Bronchial epithelial cell (primary cell): ENCODE measurements at regions not wholly inside any gene's neighbourhood (a gene's known extent, or its start where the extent isn't known, plus 50 kb on each side); places are given as distances from the start of the nearest gene placed in this dataset.

Experiments
- DNase-seq: peaks from one replicate; pipeline ENCODE4 v3.0.0-alpha.2; 2010; ENCODE audit warnings: low read depth
- FAIRE-seq: peaks from 2 replicates; lab custom pipeline; 2011; peaks lifted over from hg19 to GRCh38; lab: Jason Lieb, UNC
- H3K27me3 ChIP-seq: 2 replicates; pipeline ENCODE4 v1.5.1; 2011; ENCODE audit warnings: low read length; ENCODE audit not compliant: control insufficient read depth, insufficient read depth
- H3K36me3 ChIP-seq: 2 replicates; pipeline ENCODE4 v1.5.1; 2011; ENCODE audit warnings: low read length; ENCODE audit not compliant: control insufficient read depth, insufficient read depth
- H3K4me3 ChIP-seq: 2 replicates; pipeline ENCODE4 v1.5.1; 2011; ENCODE audit warnings: mild to moderate bottlenecking, low read depth, low read length, control low read depth
- CTCF ChIP-seq: IDR thresholded peaks from 2 replicates; pipeline ENCODE4 v1.5.1; 2011; ENCODE audit warnings: mild to moderate bottlenecking, moderate library complexity, low read length, control low read depth, inconsistent platforms; ENCODE audit not compliant: insufficient read depth, severe bottlenecking

- Histone ChIP-seq H3K4me3 (no peak overlapping the region), H3K36me3 (no peaks in the 10 kb centered on the region), H3K27me3 (peaks cover under 1% of the 10 kb centered on the region)
- DNase-seq (no peak), FAIRE-seq (no peak)
- TF ChIP-seq CTCF, result no peak
Observed at GRCh38 chr14:24695265-24696241, 61.6 kb upstream of the GZMB start.

DNA sequence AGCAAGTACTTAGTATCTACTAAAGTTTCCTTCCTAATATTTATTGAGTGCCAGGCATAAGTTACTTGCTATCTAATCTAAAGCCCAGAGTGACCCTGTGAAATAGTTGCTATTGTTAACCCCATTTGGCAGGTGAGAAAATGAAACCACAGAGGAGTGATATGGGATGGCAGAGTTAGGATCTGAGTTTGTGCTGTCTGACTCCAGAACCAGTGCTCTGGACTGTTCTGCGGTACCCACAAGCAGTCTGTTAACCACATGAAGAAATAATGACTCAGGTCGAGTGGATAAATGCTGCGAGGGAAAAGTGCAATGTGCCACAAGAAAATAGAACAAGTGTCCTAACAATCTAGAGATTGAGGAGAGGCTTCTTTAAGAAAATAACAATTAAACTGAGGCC lies 60.7 kb upstream of the GZMB start:
- DNase-seq (no peak), FAIRE-seq (no peak)
- Histone ChIP-seq H3K36me3 (no peaks in the 10 kb centered on the region), H3K27me3 (peaks cover 2% of the 10 kb centered on the region), H3K4me3 (no peak overlapping the region)
- TF ChIP-seq CTCF, result no peak

DNA sequence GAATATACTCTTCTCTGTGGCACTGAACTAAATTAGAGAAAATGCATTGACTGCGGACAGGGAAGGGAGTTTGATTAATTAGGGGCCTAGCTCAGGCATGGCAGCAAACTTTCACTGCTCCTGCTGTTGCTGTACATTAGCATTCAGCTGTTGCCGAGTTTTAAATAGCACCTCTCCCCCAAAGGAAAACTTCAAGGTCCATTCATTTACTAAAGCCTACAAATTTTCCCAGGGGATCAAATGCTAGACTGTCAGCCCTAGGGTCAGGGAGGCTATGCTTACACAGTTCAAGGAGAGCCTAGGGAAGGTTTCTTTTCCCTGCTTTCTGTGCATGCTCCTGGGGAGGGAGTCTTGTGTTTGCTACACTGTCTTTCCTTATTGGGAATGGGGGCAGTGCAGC lies 60.0 kb upstream of the GZMB start:
- FAIRE-seq, result no peak
- TF ChIP-seq CTCF, result no peak

GRCh38 chr14:24693353-24693737 lies 59.4 kb upstream of the GZMB start:
- Histone ChIP-seq H3K27me3 (peaks cover 2% of the 10 kb centered on the region), H3K36me3 (no peaks in the 10 kb centered on the region), H3K4me3 (no peak overlapping the region)
- TF ChIP-seq CTCF, result no peak
- DNase-seq (no peak), FAIRE-seq (no peak)

More for the DNA sequence above, 60.0 kb upstream of the GZMB start:
- H3K36me3 ChIP-seq, result no peaks in the 10 kb centered on the region
- H3K4me3 ChIP-seq, result no peak overlapping the region
- DNase-seq, result no peak
- H3K27me3 ChIP-seq, result peaks cover 2% of the 10 kb centered on the region

DNA sequence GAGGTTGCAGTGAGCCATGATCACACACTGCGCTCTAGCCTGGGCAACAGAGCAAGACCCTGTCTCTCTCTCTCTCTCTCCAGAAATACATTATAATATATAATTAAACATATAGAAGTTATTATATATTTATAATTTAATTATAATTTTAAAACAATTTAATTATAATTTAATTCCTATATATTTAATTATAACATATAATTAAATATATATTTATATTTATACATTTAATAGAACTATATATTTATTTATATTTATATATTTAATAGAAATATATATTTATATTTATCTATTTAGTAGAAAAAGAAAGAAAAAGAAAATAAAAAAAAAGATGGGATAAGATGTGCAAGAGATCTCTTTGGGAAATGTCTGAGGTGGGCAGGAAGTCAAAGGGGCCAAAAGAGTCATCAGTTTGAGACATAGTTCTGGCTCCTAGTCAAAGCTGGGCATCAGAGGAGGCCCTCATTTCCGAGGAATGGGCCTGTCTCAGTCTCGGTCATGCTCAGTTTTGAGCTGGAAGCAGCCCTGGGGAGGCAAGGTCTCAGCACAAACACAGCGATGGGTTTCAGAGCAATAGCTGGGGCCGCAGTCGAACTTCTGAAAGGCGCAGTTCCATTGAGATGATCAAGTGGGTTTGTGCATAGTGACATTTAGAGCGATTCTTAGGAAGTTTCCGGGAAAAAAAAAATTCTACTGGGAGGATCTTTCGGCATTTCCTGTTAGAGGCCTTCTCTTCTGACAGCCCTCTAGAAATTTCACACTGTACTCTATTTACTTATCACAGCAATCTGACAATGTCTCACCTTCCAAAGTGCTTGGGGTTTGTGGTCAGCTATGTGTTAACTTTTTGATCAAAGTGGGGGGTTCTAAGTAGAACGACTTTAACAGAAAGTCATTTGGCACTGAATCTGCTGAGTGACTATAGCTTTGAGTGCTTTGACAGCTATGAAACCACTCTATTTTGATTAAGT lies 58.7 kb upstream of the GZMB start:
- DNase-seq (no peak), FAIRE-seq (no peak)
- Histone ChIP-seq H3K27me3 (peaks cover 2% of the 10 kb centered on the region), H3K36me3 (no peaks in the 10 kb centered on the region), H3K4me3 (no peak overlapping the region)
- TF ChIP-seq CTCF, result no peak
